ENCODE measurements at regions not wholly inside any gene's neighbourhood (a gene's known extent, or its start where the extent isn't known, plus 50 kb on each side); places are given as distances from the start of the nearest gene placed in this dataset.

GRCh38 chr7:355568-355967 lies 65.6 kb downstream of the FOXL3 start:
- BruUV-seq (replicated peaks): no TSS peak
- CTCF ChIA-PET: no interaction called here
- no peak for DNase-seq
- no peak for TF ChIP-seq CTCF (IDR thresholded peaks at IDR 0.05; ENCODE audit: unreplicated experiment)
- no peak overlapping the region for H3K27ac Mint-ChIP-seq (ENCODE audit: unreplicated experiment)
- peaks cover 6% of the 10 kb centered on the region for H3K36me3 Mint-ChIP-seq (ENCODE audit: insufficient read depth, unreplicated experiment)
- no peaks in the 10 kb centered on the region for H3K4me1 Mint-ChIP-seq (ENCODE audit: low read depth, unreplicated experiment)
- peaks cover 3% of the 10 kb centered on the region for H3K9me3 Mint-ChIP-seq (ENCODE audit: low read depth, unreplicated experiment)
- no peak overlapping the region for H3K4me3 Mint-ChIP-seq (ENCODE audit: low read depth, unreplicated experiment)
- intact Hi-C loops (cut with micrococcal nuclease; ENCODE audit: unreplicated experiment): no loop called here
- peaks cover 4% of the 10 kb centered on the region for H3K27me3 Mint-ChIP-seq (ENCODE audit: unreplicated experiment)

- no peak for DNase-seq
- H3K27ac Mint-ChIP-seq (ENCODE audit: unreplicated experiment): no peak overlapping the region
- H3K4me1 Mint-ChIP-seq (ENCODE audit: low read depth, unreplicated experiment): no peaks in the 10 kb centered on the region
- H3K27me3 Mint-ChIP-seq (ENCODE audit: unreplicated experiment): peaks cover 10% of the 10 kb centered on the region
- no TSS peak for BruUV-seq (replicated peaks)
- intact Hi-C loops (cut with micrococcal nuclease; ENCODE audit: unreplicated experiment): no loop called here
- peaks cover 3% of the 10 kb centered on the region for H3K9me3 Mint-ChIP-seq (ENCODE audit: low read depth, unreplicated experiment)
- peaks cover 6% of the 10 kb centered on the region for H3K36me3 Mint-ChIP-seq (ENCODE audit: insufficient read depth, unreplicated experiment)
- CTCF ChIA-PET: no interaction called here
- TF ChIP-seq CTCF (IDR thresholded peaks at IDR 0.05; ENCODE audit: unreplicated experiment): no peak
- H3K4me3 Mint-ChIP-seq (ENCODE audit: low read depth, unreplicated experiment): no peak overlapping the region
Measured at GRCh38 chr7:356087-356486, 66.1 kb downstream of the FOXL3 start.

GRCh38 chr7:356691-357462 lies 66.9 kb downstream of the FOXL3 start:
- CTCF ChIA-PET: interaction anchor here (0.5 kb wide), 1 partner anchor 25 kb away, joined by 5 read pairs; no protein-coding TSS in a partner anchor
- H3K4me3 Mint-ChIP-seq (ENCODE audit: low read depth, unreplicated experiment): no peak overlapping the region
- no peak for DNase-seq
- H3K9me3 Mint-ChIP-seq (ENCODE audit: low read depth, unreplicated experiment): peaks cover 3% of the 10 kb centered on the region
- H3K4me1 Mint-ChIP-seq (ENCODE audit: low read depth, unreplicated experiment): no peaks in the 10 kb centered on the region
- H3K27ac Mint-ChIP-seq (ENCODE audit: unreplicated experiment): no peak overlapping the region
- no TSS peak for BruUV-seq (replicated peaks)
- intact Hi-C loops (cut with micrococcal nuclease; ENCODE audit: unreplicated experiment): no loop called here
- no peak for TF ChIP-seq CTCF (IDR thresholded peaks at IDR 0.05; ENCODE audit: unreplicated experiment)
- H3K27me3 Mint-ChIP-seq (ENCODE audit: unreplicated experiment): peaks cover 18% of the 10 kb centered on the region
- peaks cover 3% of the 10 kb centered on the region for H3K36me3 Mint-ChIP-seq (ENCODE audit: insufficient read depth, unreplicated experiment)

GRCh38 chr7:357531-358209 lies 67.7 kb downstream of the FOXL3 start:
- Mint-ChIP-seq H3K36me3 (ENCODE audit: insufficient read depth, unreplicated experiment) (no peaks in the 10 kb centered on the region), H3K4me3 (ENCODE audit: low read depth, unreplicated experiment) (no peak overlapping the region), H3K27ac (ENCODE audit: unreplicated experiment) (no peak overlapping the region), H3K9me3 (ENCODE audit: low read depth, unreplicated experiment) (no peaks in the 10 kb centered on the region), H3K27me3 (ENCODE audit: unreplicated experiment) (peaks cover 25% of the 10 kb centered on the region), H3K4me1 (ENCODE audit: low read depth, unreplicated experiment) (peaks cover 7% of the 10 kb centered on the region)
- intact Hi-C loops (cut with micrococcal nuclease; ENCODE audit: unreplicated experiment): no loop called here
- no TSS peak for BruUV-seq (replicated peaks)
- TF ChIP-seq CTCF (IDR thresholded peaks at IDR 0.05; ENCODE audit: unreplicated experiment): no peak
- no peak for DNase-seq
- CTCF ChIA-PET: no interaction called here
